RWPE1 (cell line): ENCODE measurements at regions not wholly inside any gene's neighbourhood (a gene's known extent, or its start where the extent isn't known, plus 50 kb on each side); places are given as distances from the start of the nearest gene placed in this dataset.

ENCODE experiments used
- CTCF ChIA-PET: fragments of 350-600 bp; sonication (Branson Sonifier 250); formaldehyde crosslinking; extraction: SDS; loops from one replicate; lab custom pipeline; 2021; lab: Yijun Ruan, JAX
- POLR2A ChIA-PET: fragments of 400-600 bp; formaldehyde crosslinking; extraction: SDS; loops from one replicate; lab custom pipeline; 2020; ENCODE audit warnings: antibody characterized with exemption; ENCODE audit not compliant: low non-redundant PET; lab: Yijun Ruan, JAX
- DNase-seq: peaks from one replicate; pipeline ENCODE4 v3.0.0; 2012; ENCODE audit warnings: low spot score
- H3K27ac ChIP-seq: fragments of 450-650 bp; 2 replicates; pipeline ENCODE4 v1.5.1; 2017
- TF ChIP-seq, protein P1 (sequence below): fragments of 450-650 bp; conservative IDR thresholded peaks from 2 replicates; pipeline ENCODE4 v1.5.1; 2017; ENCODE audit warnings: low read depth, mild to moderate bottlenecking

DNA sequence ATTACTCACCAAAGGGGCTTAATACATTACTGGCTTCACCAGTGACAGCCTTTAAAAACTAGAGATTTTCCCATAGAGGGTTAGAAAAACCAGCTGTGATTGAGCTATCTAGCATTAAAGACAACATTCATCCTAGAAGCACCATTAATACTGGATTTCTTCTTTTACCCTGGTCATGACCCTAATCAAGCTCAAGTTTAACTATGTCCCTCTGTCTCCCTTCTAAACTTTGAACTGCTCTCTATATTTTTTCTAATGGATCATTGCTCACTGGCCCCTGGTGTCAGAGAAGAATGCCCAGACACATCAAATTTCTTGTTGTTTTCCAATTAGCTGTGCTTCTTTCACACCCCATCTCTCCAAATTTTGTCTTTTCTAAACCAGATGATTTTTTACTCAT lies 1101.3 kb downstream of the XPNPEP1 start:
- TF ChIP-seq, protein P1, sequence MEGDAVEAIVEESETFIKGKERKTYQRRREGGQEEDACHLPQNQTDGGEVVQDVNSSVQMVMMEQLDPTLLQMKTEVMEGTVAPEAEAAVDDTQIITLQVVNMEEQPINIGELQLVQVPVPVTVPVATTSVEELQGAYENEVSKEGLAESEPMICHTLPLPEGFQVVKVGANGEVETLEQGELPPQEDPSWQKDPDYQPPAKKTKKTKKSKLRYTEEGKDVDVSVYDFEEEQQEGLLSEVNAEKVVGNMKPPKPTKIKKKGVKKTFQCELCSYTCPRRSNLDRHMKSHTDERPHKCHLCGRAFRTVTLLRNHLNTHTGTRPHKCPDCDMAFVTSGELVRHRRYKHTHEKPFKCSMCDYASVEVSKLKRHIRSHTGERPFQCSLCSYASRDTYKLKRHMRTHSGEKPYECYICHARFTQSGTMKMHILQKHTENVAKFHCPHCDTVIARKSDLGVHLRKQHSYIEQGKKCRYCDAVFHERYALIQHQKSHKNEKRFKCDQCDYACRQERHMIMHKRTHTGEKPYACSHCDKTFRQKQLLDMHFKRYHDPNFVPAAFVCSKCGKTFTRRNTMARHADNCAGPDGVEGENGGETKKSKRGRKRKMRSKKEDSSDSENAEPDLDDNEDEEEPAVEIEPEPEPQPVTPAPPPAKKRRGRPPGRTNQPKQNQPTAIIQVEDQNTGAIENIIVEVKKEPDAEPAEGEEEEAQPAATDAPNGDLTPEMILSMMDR, result no peak
- CTCF ChIA-PET, result no interaction called here

GRCh38 chr10:108819302-108819701 lies 1104.0 kb downstream of the XPNPEP1 start:
- ChIA-PET POLR2A (no interaction called here), CTCF (no interaction called here)
- no peak overlapping the region for H3K27ac ChIP-seq
- DNase-seq, result no peak
- TF ChIP-seq, protein P1, result no peak

More for the DNA sequence above, 1101.3 kb downstream of the XPNPEP1 start:
- no peak for DNase-seq
- no peak overlapping the region for H3K27ac ChIP-seq
- POLR2A ChIA-PET, result no interaction called here

DNA sequence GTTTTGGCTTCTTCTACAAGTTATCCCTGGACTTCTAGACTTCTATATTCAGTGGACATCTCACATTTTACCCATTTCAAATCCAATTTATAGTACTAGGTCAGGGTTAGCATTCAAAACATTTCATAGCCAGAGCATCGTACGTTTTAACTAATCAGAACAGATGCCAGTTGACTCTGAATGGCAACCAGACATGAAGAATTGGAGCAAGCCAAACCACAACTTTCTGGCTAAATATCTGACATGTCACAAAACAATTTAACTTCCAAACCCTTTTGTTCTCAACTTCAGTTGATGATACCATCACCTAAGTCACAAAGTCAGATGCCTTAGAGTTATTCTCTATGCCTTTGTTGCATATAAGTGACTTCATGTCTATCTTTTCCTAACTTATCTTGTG lies 1105.7 kb downstream of the XPNPEP1 start:
- DNase-seq, result no peak
- ChIA-PET CTCF (interaction anchor here (0.6 kb wide), 1 partner anchor 20 kb away, joined by 3 read pairs; no protein-coding TSS in a partner anchor), POLR2A (no interaction called here)
- TF ChIP-seq, protein P1, result no peak
- no peak overlapping the region for H3K27ac ChIP-seq

GRCh38 chr10:108817135-108817534 lies 1106.2 kb downstream of the XPNPEP1 start:
- POLR2A ChIA-PET, result no interaction called here
- CTCF ChIA-PET, result no interaction called here
- H3K27ac ChIP-seq, result no peak overlapping the region
- TF ChIP-seq, protein P1, result no peak
- DNase-seq, result no peak

GRCh38 chr10:108812906-108813305 lies 1110.4 kb downstream of the XPNPEP1 start:
- CTCF ChIA-PET, result no interaction called here
- TF ChIP-seq, protein P1, result no peak
- POLR2A ChIA-PET, result no interaction called here
- DNase-seq, result no peak
- no peak overlapping the region for H3K27ac ChIP-seq

DNA sequence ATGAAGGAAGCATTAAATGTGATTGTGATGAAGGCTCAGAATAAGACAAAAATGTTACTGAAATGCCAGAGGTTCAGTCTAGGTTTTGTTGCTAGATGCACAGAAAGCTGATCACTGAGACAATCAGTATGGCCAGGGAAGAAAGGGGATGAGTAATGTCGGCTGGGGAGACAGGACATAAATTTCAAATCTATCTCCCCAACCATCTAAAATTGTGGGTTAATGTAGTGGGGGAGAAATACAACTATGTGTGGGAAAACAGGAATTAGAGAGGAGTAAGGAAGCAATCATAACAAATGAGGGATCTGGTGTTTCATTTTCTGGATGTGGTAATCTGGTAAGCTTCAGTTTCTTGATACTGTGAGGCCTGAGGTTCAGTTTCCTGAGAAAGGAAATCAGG lies 1111.0 kb downstream of the XPNPEP1 start:
- CTCF ChIA-PET, result no interaction called here
- POLR2A ChIA-PET, result no interaction called here
- H3K27ac ChIP-seq, result no peak overlapping the region
- DNase-seq, result no peak
- TF ChIP-seq, protein P1, result no peak

DNA sequence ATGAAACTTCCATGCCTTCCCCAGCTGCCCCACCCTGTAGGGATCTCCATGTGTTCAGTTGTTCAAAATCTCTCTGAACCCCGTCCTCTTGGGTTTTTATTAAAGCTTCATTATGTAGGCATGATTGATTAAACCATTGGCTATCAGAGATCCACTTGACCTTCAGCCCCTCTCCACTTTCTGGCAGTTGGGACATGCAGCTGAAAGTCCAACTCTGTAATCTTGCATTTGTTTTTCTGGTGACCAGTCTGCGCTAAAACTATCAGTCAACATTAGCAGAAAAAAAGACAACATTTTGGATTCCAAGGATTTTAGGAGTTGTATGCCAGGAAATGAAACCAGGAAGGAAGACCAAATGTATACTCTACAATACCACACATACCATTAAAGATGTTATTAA lies 1115.1 kb downstream of the XPNPEP1 start:
- no peak for DNase-seq
- no peak overlapping the region for H3K27ac ChIP-seq
- POLR2A ChIA-PET, result no interaction called here
- CTCF ChIA-PET, result no interaction called here
- TF ChIP-seq, protein P1, result no peak
